Tibial nerve (tissue), 3 donors: ENCODE measurements at regions not wholly inside any gene's neighbourhood (a gene's known extent, or its start where the extent isn't known, plus 50 kb on each side); places are given as distances from the start of the nearest gene placed in this dataset.

ENCODE experiments used
- POLR2A ChIP-seq, 2 donors: fragments of 450-650 bp; IDR thresholded peaks; one replicate each; pipeline ENCODE4 v1.6.1; 2017; ENCODE audit warnings: antibody characterized with exemption in 2 of 2, mild to moderate bottlenecking in 2 of 2, moderate library complexity in 2 of 2
- TF ChIP-seq, protein P1 (sequence below), 5 experiments: fragments of 200-600 bp in 3 of 5; fragments of 450-650 bp in 2 of 5; sonication (generic) in 3 of 5; IDR thresholded peaks; one replicate each; pipeline ENCODE4 v1.5.1; 2016 to 2019; ENCODE audit warnings: antibody characterized with exemption in 5 of 5, mild to moderate bottlenecking in 3 of 5, moderate library complexity in 2 of 5

DNA sequence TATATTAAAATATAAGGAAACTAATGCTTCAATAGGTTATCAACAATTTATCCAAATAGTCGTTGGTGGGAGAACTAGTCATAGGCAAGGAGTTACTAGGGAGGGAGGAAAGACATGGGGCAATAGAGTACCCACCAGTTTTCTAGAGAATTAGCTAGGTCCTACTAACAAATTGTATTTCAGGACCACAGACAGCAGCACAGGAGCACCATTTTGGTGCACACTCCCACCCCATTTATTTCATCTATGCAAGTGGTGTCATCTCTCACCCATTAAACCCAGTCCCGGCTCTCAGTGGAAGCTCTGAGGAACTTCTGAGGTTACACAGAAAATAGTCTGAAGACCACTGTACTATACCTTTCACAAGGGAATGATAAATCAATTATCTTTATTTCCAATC, 89.0 kb upstream of the BCAR3 start:
- TF ChIP-seq, protein P1, sequence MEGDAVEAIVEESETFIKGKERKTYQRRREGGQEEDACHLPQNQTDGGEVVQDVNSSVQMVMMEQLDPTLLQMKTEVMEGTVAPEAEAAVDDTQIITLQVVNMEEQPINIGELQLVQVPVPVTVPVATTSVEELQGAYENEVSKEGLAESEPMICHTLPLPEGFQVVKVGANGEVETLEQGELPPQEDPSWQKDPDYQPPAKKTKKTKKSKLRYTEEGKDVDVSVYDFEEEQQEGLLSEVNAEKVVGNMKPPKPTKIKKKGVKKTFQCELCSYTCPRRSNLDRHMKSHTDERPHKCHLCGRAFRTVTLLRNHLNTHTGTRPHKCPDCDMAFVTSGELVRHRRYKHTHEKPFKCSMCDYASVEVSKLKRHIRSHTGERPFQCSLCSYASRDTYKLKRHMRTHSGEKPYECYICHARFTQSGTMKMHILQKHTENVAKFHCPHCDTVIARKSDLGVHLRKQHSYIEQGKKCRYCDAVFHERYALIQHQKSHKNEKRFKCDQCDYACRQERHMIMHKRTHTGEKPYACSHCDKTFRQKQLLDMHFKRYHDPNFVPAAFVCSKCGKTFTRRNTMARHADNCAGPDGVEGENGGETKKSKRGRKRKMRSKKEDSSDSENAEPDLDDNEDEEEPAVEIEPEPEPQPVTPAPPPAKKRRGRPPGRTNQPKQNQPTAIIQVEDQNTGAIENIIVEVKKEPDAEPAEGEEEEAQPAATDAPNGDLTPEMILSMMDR (IDR thresholded peaks at IDR 0.05) = no peak
- no peak for TF ChIP-seq POLR2A (IDR thresholded peaks at IDR 0.05)
